WTC11 (cell line): ENCODE measurements at regions not wholly inside any gene's neighbourhood (a gene's known extent, or its start where the extent isn't known, plus 50 kb on each side); places are given as distances from the start of the nearest gene placed in this dataset.

Source experiments
- CREB1 ChIP-seq: sonication (generic); formaldehyde crosslinking; IDR thresholded peaks from 2 replicates; pipeline ENCODE4 v1.8.0; 2023; ENCODE audit warnings: mild to moderate bottlenecking, missing genetic modification reagents
- PRRX2 ChIP-seq: fragments of 250-450 bp; sonication (Bioruptor Pico); IDR thresholded peaks from 2 replicates; pipeline ENCODE4 v1.8.0; 2021; ENCODE audit warnings: mild to moderate bottlenecking
- ZNF263 ChIP-seq: sonication (generic); formaldehyde crosslinking; IDR thresholded peaks from 2 replicates; pipeline ENCODE4 v1.8.1; 2022; ENCODE audit warnings: low read depth, mild to moderate bottlenecking, moderate library complexity, missing genetic modification reagents
- TF ChIP-seq, protein P1 (sequence below): sonication (generic); formaldehyde crosslinking; IDR thresholded peaks from 2 replicates; pipeline ENCODE4 v1.8.0; 2022; ENCODE audit warnings: mild to moderate bottlenecking, missing genetic modification reagents
- TF ChIP-seq, protein P2 (sequence below): sonication (generic); formaldehyde crosslinking; IDR thresholded peaks from 2 replicates; pipeline ENCODE4 v1.8.1; 2022; ENCODE audit warnings: low read depth, mild to moderate bottlenecking, moderate library complexity, missing genetic modification reagents, borderline replicate concordance
- TF ChIP-seq, protein P3 (sequence below): fragments of 200-600 bp; IDR thresholded peaks from 2 replicates; pipeline ENCODE4 v1.8.0; 2022; ENCODE audit warnings: antibody characterized with exemption

DNA sequence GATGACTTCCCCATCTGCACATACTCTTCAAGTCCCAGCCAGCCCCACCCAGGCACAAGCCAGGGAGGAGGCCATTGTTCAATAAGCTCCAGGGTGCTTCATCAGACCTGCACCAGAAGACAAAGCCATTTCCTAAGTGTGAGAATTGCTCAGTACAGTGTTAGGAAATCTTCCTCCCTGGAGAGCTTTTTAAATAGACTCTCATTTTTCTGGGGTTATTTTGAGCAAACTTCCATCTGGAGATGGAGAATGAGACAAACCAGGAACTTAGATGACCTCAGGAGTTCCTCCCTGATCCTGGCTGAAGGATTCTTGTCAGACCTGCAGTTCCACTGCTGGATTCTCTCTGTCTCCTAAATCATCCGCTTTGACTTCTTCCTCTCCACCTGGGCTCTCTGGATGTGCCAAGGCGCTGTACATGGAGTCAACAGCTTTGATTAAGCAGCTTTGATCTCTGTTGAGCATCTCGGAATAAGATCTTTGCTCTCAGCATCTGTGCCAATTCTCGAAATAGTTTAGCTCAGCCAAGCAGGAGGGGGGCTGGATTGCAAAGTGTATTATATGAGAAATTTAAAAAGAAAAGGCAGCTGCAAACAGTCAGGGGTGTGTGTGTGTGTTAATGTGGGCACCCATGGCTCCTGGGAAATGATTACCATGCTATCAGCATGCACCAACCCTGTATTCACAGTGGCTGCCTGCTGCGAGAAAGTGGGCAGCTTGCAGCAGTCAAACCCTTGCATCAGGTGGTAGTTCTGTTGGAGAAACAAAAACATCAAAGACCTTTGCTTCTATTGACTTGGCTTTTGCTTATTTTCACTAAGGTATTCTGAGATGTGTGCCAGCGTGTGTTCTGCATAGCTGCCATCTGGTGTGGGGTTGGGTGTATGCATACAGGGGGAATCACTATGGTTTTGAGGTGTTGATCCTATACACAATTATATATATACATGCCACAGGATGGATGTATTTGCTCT lies 70.2 kb upstream of the NAV2 start:
- TF ChIP-seq ZNF263 (CRISPR knock-in tag) (no peak), CREB1 (CRISPR knock-in tag) (no peak), PRRX2 (CRISPR knock-in tag) (no peak)
- TF ChIP-seq, protein P1, sequence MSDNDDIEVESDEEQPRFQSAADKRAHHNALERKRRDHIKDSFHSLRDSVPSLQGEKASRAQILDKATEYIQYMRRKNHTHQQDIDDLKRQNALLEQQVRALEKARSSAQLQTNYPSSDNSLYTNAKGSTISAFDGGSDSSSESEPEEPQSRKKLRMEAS (CRISPR knock-in tag), result no peak
- TF ChIP-seq, protein P2, sequence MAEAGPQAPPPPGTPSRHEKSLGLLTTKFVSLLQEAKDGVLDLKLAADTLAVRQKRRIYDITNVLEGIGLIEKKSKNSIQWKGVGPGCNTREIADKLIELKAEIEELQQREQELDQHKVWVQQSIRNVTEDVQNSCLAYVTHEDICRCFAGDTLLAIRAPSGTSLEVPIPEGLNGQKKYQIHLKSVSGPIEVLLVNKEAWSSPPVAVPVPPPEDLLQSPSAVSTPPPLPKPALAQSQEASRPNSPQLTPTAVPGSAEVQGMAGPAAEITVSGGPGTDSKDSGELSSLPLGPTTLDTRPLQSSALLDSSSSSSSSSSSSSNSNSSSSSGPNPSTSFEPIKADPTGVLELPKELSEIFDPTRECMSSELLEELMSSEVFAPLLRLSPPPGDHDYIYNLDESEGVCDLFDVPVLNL, result no peak
- TF ChIP-seq, protein P3, sequence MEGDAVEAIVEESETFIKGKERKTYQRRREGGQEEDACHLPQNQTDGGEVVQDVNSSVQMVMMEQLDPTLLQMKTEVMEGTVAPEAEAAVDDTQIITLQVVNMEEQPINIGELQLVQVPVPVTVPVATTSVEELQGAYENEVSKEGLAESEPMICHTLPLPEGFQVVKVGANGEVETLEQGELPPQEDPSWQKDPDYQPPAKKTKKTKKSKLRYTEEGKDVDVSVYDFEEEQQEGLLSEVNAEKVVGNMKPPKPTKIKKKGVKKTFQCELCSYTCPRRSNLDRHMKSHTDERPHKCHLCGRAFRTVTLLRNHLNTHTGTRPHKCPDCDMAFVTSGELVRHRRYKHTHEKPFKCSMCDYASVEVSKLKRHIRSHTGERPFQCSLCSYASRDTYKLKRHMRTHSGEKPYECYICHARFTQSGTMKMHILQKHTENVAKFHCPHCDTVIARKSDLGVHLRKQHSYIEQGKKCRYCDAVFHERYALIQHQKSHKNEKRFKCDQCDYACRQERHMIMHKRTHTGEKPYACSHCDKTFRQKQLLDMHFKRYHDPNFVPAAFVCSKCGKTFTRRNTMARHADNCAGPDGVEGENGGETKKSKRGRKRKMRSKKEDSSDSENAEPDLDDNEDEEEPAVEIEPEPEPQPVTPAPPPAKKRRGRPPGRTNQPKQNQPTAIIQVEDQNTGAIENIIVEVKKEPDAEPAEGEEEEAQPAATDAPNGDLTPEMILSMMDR, result no peak
